ENCODE measurements at regions not wholly inside any gene's neighbourhood (a gene's known extent, or its start where the extent isn't known, plus 50 kb on each side); places are given as distances from the start of the nearest gene placed in this dataset.
A peak's percentile ranks its signal among the peaks of the same experiment; 100 is the strongest.

DNA sequence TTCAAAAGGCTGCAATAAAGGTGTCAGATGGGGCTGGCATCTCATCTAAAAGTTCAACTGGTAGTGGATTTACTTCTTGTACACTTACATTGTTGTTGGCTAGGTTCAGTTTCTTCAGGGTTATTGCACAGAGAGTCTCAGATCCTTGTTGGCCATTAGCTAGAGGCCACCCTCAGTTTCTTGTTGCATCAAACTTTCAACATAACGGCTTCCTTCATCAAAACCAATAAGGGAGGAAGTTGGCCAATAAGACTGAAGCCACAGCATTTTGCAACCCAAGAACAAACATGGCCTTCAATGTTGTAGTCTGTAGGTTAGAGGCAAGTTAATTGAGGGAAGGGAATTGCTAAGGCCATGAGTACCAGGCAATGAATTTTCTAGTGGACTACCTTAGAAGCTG is 218.0 kb downstream of the ZBBX start:
- H3K36me3 Mint-ChIP-seq: peaks cover 0 to 8% of the 10 kb centered on the region in 2 donors
- Histone ChIP-seq H3K27me3 (ENCODE audit: control insufficient read depth in 2 of 2, insufficient read depth in 2 of 2, low read length in 2 of 2) (no peaks in the 10 kb centered on the region), H3K79me2 (ENCODE audit: insufficient read depth, low read length) (no peaks in the 10 kb centered on the region), H3K9ac (ENCODE audit: insufficient read depth, low read length, poor library complexity, severe bottlenecking) (no peak overlapping the region), H3K4me2 (replicated peaks; ENCODE audit: extremely low read depth, low read length, poor library complexity, severe bottlenecking) (no peak overlapping the region), H2AFZ (ENCODE audit: insufficient read depth, low read depth, low read length, poor library complexity, severe bottlenecking) (no peak overlapping the region), H3K36me3 (replicated peaks in 1 of 2; ENCODE audit: control insufficient read depth in 1 of 2, insufficient read depth in 2 of 2, low read length in 2 of 2) (no peaks in the 10 kb centered on the region), H3K9me3 (replicated peaks in 1 of 2; ENCODE audit: control insufficient read depth in 1 of 2, insufficient read depth in 1 of 2, low read length in 2 of 2) (peaks cover 15 to 33% of the 10 kb centered on the region in 2 donors), H3K4me1 (ENCODE audit: control insufficient read depth in 1 of 2, insufficient read depth in 2 of 2, low read length in 2 of 2) (peaks cover 8 to 12% of the 10 kb centered on the region in 2 donors), H3K27ac (ENCODE audit: low read depth in 1 of 2, low read length in 2 of 2) (no peak overlapping the region), H3K4me3 (replicated peaks in 1 of 3; ENCODE audit: low read depth in 2 of 3, low read length in 3 of 3) (no peak overlapping the region), H4K20me1 (ENCODE audit: insufficient read depth, low read length) (no peaks in the 10 kb centered on the region)
- no peak overlapping the region for H3K4me3 Mint-ChIP-seq
- TF ChIP-seq, protein P1, sequence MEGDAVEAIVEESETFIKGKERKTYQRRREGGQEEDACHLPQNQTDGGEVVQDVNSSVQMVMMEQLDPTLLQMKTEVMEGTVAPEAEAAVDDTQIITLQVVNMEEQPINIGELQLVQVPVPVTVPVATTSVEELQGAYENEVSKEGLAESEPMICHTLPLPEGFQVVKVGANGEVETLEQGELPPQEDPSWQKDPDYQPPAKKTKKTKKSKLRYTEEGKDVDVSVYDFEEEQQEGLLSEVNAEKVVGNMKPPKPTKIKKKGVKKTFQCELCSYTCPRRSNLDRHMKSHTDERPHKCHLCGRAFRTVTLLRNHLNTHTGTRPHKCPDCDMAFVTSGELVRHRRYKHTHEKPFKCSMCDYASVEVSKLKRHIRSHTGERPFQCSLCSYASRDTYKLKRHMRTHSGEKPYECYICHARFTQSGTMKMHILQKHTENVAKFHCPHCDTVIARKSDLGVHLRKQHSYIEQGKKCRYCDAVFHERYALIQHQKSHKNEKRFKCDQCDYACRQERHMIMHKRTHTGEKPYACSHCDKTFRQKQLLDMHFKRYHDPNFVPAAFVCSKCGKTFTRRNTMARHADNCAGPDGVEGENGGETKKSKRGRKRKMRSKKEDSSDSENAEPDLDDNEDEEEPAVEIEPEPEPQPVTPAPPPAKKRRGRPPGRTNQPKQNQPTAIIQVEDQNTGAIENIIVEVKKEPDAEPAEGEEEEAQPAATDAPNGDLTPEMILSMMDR (IDR thresholded peaks at IDR 0.05): no peak
- peak; percentile 2 to 23 (median 20) for DNase-seq
- H3K4me1 Mint-ChIP-seq: peaks cover 11% of the 10 kb centered on the region
- intact Hi-C loops (cut with micrococcal nuclease): no loop called here
- no peak overlapping the region for H3K27ac Mint-ChIP-seq
- H3K9me3 Mint-ChIP-seq: peaks cover 9 to 38% (median 25%) of the 10 kb centered on the region in 7 donors
- WGBS (ENCODE audit: insufficient coverage): no CpG with 5 or more reads among the region's 1 CpG
- H3K27me3 Mint-ChIP-seq (ENCODE audit: low read depth in 3 of 3): no peaks in the 10 kb centered on the region

DNA sequence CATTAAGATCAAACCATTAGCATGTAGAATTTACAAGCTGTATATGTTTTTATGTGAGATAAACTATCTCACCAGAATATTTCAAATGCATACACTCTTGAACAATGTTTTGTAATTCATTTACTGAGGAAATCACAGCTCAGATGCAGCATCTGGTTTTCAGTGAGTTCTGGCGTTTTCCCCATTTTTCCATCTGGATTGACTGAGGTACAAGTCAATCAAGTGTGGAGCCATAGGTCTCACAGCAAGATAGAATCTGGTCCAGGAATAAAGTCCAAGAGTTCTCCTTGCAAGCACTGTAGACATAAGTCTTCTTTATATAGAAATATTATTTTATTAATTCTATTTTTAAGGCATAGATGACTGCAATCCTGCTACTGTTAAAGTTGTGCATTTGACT is 219.3 kb downstream of the ZBBX start:
- no peak overlapping the region for H2AFZ ChIP-seq (ENCODE audit: insufficient read depth, low read depth, low read length, poor library complexity, severe bottlenecking)
- no peak overlapping the region for H3K9ac ChIP-seq (ENCODE audit: insufficient read depth, low read length, poor library complexity, severe bottlenecking)
- H3K4me1 ChIP-seq (ENCODE audit: control insufficient read depth in 1 of 2, insufficient read depth in 2 of 2, low read length in 2 of 2): peaks cover 8 to 12% of the 10 kb centered on the region in 2 donors
- no peak overlapping the region for H3K4me3 ChIP-seq (replicated peaks in 1 of 3; ENCODE audit: low read depth in 2 of 3, low read length in 3 of 3)
- no peaks in the 10 kb centered on the region for H3K79me2 ChIP-seq (ENCODE audit: insufficient read depth, low read length)
- Mint-ChIP-seq H3K4me1 (peaks cover 11% of the 10 kb centered on the region), H3K36me3 (peaks cover 0 to 8% of the 10 kb centered on the region in 2 donors), H3K9me3 (peaks cover 12 to 50% (median 34%) of the 10 kb centered on the region in 7 donors), H3K27me3 (ENCODE audit: low read depth in 3 of 3) (no peaks in the 10 kb centered on the region), H3K27ac (no peak overlapping the region), H3K4me3 (no peak overlapping the region)
- H3K4me2 ChIP-seq (replicated peaks; ENCODE audit: extremely low read depth, low read length, poor library complexity, severe bottlenecking): no peak overlapping the region
- intact Hi-C loops (cut with micrococcal nuclease): no loop called here
- H3K9me3 ChIP-seq (replicated peaks in 1 of 2; ENCODE audit: control insufficient read depth in 1 of 2, insufficient read depth in 1 of 2, low read length in 2 of 2): peaks cover 21 to 46% of the 10 kb centered on the region in 2 donors
- no peaks in the 10 kb centered on the region for H3K36me3 ChIP-seq (replicated peaks in 1 of 2; ENCODE audit: control insufficient read depth in 1 of 2, insufficient read depth in 2 of 2, low read length in 2 of 2)
- no peak for DNase-seq
- WGBS (ENCODE audit: insufficient coverage): 100% methylated on average over 1 of the region's 1 CpG
- no peaks in the 10 kb centered on the region for H4K20me1 ChIP-seq (ENCODE audit: insufficient read depth, low read length)
- H3K27me3 ChIP-seq (ENCODE audit: control insufficient read depth in 2 of 2, insufficient read depth in 2 of 2, low read length in 2 of 2): no peaks in the 10 kb centered on the region
- TF ChIP-seq, protein P1 (IDR thresholded peaks at IDR 0.05): no peak
- H3K27ac ChIP-seq (ENCODE audit: low read depth in 1 of 2, low read length in 2 of 2): no peak overlapping the region

Data from CD14-positive monocyte (primary cell).